HG03135 (cell line): ENCODE measurements at regions not wholly inside any gene's neighbourhood (a gene's known extent, or its start where the extent isn't known, plus 50 kb on each side); places are given as distances from the start of the nearest gene placed in this dataset.

Experiments used
- ATAC-seq: cut with Tn5 transposase; IDR thresholded peaks from one replicate; pipeline ENCODE4 v1.9.1; 2021; ENCODE audit warnings: mild to moderate bottlenecking, moderate library complexity; ENCODE audit not compliant: unreplicated experiment

- no peak for ATAC-seq
Measured at GRCh38 chr5:12795333-12795663, 891.1 kb upstream of the CTNND2 start.

GRCh38 chr5:12794476-12795332 lies 890.5 kb upstream of the CTNND2 start:
- no peak for ATAC-seq

DNA sequence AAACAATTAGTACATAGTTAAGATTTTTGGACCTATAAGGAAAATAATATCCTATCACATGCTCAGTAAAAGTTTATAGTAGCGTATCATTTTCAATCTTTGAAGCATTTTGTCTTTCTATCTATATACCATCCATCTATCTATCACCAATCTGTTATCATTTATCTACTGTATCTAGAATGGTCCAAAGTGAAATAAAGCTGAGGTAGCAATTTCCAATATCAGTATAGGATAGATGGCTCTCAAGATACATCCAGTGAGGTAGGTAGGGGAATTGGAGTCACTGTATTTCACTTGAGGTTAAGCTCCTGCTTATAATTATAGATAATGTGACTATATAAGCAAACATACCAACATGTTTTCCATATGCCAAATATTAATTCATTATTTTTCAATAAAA lies 889.1 kb upstream of the CTNND2 start:
- ATAC-seq, result no peak

DNA sequence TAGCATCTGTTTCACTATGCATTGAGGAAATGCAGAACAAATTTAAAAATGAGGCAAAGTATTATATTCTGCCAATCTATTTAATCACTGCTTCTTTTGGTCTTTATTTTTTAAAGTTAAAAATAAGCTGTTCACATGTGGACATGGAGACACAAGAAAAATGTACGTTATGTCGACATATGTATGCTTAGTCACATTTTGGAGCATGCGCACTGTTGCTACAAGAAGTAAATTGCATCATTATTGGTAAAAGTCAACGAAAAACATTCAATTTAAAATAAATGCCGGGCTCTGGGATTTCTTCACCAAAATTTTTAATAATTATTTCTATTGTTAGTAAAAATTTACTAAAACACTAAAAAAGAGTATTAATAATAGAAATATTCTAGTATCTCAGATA lies 876.3 kb upstream of the CTNND2 start:
- ATAC-seq, result no peak

- no peak for ATAC-seq
Measured at GRCh38 chr5:12777342-12777741, 873.1 kb upstream of the CTNND2 start.

DNA sequence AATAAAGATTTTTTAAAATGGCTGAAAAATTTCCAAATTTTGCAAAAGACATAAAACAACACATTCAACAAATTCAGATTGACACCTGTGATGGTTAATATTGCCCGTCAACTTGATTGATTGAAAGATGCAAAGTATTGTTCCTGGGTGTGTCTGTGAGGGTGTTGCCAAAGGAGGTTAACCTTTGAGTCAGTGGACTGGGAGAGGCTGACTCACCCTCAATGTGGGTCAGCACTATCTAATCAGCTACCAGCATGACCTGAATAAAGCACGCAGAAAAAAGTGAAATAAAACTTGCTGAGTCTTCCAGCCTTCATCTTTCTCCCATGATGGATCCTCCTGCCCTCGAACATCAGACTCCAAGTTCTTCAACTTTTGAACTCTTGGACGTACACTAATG lies 868.0 kb upstream of the CTNND2 start:
- ATAC-seq, result no peak

DNA sequence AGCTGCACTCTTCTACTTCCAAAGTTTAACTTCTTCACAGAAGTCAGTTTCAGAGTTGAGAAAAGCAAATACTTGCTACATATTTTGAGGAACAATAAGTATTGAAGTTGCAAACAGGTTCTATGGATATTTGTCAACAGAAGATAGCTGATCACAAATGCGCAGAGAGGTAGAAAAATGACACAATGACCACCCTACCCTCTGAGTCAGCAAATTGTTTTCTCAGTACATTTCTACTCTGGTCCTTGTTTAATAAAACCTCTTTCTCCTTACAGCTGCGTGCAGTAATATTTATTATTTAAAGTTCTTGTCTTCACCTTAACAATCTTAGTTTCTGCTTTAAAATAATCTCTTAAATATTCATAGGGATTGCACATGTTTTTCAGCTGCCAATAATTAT lies 855.1 kb upstream of the CTNND2 start:
- no peak for ATAC-seq

- no peak for ATAC-seq
Measured at GRCh38 chr5:12757035-12757434, 852.8 kb upstream of the CTNND2 start.

- no peak for ATAC-seq
Measured at GRCh38 chr5:12745537-12745936, 841.3 kb upstream of the CTNND2 start.

- no peak for ATAC-seq
Measured at GRCh38 chr5:12743582-12743981, 839.3 kb upstream of the CTNND2 start.

GRCh38 chr5:12730354-12730753 lies 826.1 kb upstream of the CTNND2 start:
- no peak for ATAC-seq

- ATAC-seq, result no peak
Measured at GRCh38 chr5:12716664-12717063, 812.4 kb upstream of the CTNND2 start.

- no peak for ATAC-seq
Measured at GRCh38 chr5:12707560-12707959, 803.3 kb upstream of the CTNND2 start.

GRCh38 chr5:12704955-12705354 lies 800.7 kb upstream of the CTNND2 start:
- no peak for ATAC-seq

- ATAC-seq, result no peak
Measured at GRCh38 chr5:12703254-12703653, 799.0 kb upstream of the CTNND2 start.

DNA sequence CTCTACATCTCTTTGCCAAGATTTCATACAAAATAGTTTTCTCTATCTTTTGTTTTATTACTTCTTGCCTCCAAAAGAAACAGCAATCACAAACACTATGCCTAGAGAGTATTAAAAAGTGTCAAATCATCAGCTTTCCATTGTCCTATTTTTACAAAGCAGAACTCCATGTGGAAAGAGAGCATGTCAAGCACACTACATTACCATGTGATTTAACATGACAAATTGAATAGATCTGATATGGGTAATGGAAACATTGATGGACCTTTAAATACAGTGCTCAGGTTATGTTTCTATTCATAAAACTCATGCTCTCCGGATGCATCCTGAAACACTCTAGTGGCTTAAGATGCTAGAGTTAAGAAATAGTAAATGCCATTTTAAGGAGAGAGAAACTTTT lies 791.4 kb upstream of the CTNND2 start:
- no peak for ATAC-seq

DNA sequence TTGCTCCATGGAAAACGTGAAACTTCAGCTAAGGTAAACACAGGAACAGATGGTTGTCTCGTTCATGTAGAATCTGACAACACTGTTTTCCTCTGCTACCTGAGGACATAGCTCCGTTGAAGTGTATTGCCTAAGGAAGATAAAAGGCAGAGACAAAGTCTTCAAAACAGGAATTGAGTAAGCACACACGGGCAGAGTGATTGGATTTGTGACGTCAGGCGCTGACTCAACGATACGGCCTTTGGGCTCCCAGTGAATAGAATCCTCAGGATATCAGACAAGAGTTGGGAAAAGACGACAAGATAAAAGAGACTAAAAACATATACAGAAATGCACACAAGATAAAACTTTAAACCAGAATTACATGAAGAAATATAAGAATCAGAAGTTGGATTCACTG lies 787.1 kb upstream of the CTNND2 start:
- ATAC-seq, result no peak

GRCh38 chr5:12690361-12690760 lies 786.1 kb upstream of the CTNND2 start:
- no peak for ATAC-seq

- ATAC-seq, result no peak
Measured at GRCh38 chr5:12683249-12683648, 779.0 kb upstream of the CTNND2 start.

DNA sequence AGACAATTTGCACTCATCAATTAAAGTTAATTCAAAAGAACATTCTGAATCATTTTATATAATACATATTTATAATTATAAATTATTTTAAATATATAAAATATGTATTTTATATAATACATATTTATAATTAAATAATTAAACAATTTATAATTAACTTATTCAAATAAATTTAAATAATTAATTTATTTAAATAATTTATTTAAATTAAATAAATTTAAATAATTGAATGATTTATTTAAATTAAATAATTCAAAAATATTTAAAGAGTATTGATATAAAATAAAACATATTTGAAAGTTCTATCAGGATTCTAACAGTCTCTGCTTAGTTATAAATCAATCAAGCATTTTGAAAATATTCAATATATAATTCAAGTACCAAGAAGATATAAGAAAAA lies 775.5 kb upstream of the CTNND2 start:
- ATAC-seq, result no peak

GRCh38 chr5:12675959-12676358 lies 771.7 kb upstream of the CTNND2 start:
- ATAC-seq, result no peak

DNA sequence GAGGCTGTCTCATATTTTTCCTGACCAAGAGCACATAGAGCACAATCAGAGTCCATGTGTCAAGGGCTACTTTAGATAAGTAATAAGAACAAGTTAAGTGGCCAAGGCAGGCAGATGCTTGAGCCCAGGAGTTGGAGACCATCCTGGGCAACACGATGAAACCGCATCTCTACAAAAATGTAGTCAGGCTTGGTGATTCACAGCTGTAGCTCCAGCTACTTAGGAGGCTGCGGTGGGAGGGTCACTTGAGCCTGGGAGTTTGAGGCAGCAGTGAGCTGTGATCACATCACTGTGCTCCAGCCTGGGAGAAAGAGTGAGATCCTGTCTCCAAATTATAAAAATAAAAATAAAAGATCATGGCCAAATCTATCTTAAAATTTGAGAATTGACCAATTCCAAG lies 767.9 kb upstream of the CTNND2 start:
- ATAC-seq, result no peak

- ATAC-seq, result no peak
Measured at GRCh38 chr5:12669326-12669725, 765.1 kb upstream of the CTNND2 start.
